ENCODE measurements at regions not wholly inside any gene's neighbourhood (a gene's known extent, or its start where the extent isn't known, plus 50 kb on each side); places are given as distances from the start of the nearest gene placed in this dataset.
A peak's percentile ranks its signal among the peaks of the same experiment; 100 is the strongest.
"Not testable (repeated sequence)": the region's sequence is repeated elsewhere in the genome, so short reads cannot be mapped to it uniquely, and the experiment has no call there.

- peak; percentile 70 for DNase-seq (ENCODE audit: low spot score)
Observed at GRCh38 chr19:27971071-27971470, 1241.9 kb downstream of the UQCRFS1 start.

DNA sequence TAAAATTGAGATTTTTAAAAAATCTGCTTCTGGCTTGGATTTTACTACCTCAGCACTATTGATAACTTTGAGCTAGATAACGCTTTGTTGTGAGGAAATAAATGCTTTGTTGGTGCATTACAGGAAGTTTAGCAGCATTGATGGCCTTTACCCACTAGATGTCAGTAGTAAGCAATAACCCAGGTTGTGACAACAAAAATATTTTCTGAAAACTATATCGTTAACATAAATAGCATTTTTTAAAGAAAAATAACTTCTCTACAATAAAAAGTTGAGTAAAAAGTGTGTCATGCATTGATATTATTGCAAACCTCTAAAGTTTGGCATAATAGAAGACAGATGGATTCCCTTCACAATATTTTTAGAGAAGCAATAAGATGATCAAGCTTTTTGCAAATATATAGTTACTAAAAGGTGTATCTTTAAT, 1246.5 kb downstream of the UQCRFS1 start:
- DNase-seq (ENCODE audit: low spot score), result peak; percentile 42

DNA sequence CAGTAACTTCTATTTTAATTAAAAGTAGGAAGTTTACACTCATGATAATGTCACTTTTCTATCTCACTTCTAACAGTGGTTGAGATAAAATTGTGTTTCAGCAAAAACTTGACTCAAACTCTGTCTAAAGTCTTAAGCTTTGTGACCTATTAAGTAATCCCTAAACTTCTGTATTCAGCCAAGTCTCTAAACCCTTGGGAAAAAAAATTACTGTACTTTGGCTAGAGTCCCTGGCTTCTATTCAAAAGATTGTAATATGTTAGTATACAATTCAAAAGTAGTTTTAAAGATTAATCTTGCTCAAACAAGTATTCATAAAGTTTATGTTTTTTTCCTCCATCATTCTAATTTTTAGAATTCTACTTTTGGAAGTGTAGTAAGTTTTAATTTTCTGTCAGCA, 1248.8 kb downstream of the UQCRFS1 start:
- no peak for DNase-seq (ENCODE audit: low spot score)

DNA sequence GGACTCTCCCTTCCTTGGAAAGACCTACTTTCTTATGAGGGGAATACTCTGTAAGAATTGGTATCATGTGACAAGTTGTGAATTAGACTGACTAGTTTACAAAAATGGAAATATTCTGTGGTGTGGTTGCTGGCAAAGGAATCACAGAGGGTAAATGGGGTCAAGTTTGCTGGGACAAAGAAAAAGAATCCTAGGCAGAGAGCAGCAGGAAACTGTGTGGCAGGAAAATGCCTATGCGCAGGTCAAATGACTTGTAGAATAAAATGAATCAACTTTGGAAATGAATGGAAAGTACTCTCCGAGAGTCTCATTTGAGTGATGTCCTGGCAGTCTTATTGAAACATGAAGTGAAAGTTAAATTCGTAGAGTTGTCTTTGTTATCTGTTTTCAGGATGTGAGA, 1250.7 kb downstream of the UQCRFS1 start:
- no peak for DNase-seq (ENCODE audit: low spot score)

DNA sequence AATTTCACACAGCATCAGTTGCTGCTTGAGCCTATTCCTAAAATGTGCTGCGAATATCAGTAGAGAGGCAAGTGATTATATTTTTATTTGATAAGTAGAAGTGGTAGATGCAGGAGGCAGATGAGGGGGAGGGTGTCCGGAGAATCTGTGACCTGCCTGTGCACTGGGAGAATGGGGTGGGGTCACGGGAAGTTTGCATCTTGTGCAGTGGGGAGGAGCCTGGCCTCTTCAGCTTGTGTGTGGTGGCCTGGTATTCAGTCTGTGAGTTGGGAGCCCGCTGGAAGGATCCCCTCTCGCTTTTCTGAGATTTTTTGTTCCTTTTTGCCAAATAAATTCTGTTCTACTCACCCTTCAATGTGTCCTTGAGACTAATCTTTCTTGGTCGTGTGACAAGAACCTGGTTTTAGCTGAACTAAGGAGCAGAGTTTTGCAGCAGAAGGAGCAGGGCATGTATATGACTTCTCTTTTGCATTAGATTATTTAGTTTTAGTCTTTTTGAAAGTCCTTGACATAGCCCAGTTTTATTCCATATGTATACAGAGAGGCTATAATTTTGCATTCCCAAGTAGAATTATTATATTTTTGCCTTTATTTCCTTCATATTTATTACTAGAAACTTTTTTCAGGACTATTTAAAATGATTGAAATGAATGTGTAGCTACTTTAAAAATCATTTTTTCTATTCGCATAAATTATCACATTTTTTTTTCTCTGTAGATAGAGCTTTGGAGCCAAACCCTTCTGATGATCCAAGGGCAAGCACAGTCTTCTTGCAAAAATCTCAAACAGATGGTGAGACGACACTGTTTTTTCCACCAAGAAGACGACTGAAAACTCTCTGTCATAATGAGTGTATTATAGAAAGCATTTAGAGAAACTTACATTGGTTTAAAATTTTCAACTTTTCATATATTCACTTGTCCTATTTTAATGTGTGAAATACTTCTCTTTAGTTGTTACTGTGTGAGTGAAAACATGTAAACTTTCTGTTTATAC, 1257.2 kb downstream of the UQCRFS1 start:
- DNase-seq (ENCODE audit: low spot score), result no peak

DNA sequence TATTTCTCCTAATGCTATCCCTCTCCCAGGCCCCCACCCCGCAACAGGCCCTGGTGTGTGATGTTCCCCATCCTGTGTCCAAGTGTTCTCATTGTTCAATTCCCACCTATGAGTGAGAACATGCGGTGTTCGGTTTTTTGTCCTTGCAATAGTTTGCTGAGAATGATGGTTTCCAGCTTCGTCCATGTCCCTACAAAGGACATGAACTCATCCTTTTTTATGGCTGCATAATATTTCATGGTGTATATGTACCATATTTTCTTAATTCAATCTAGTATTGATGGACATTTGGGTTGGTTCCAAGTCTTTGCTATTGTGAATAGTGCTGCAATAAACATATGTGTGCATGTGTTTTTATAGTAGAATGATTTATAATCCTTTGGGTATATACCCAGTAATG, 1270.3 kb downstream of the UQCRFS1 start:
- DNase-seq (ENCODE audit: low spot score), result not testable (repeated sequence)

DNA sequence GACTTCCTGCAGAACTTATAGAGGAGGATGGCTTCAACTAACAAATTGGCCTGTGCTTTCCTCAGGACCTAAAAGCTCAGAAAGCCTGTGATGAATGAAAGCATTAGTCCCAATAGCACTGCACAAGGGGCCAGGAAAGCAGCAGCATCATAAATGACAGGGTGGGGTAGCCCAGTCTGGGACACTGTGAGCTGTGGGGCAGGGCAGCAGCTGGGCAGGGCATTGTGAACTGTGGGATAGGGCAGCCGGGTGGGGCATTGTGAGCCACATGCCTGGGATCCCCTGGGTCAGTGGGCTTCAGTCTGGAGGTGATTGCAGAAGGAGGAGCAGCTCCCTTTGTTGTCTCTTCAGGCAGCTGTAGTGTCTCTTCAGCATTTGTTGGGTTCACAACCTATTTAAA, 1276.8 kb downstream of the UQCRFS1 start:
- DNase-seq (ENCODE audit: low spot score), result no peak

DNA sequence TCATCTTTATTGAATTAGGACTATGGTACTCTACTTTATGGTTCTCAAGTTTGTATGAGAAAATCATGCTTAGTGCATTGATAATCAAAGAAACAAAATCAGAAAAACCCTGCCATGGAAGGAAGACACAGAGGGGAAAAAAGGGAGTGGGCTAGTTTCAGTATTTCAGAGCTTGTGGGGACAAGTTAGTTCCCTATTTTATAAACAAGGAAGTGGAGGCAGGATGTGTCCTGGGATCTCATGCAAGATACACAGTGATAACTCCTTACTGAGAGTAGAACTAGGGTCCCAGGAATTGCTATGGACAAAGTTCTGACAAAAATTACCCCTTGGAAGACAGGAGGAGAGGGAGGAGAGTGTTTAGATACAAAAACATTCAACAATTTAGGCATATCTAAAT, 1277.3 kb downstream of the UQCRFS1 start:
- DNase-seq (ENCODE audit: low spot score), result no peak

- no peak for DNase-seq (ENCODE audit: low spot score)
Observed at GRCh38 chr19:27929399-27929798, 1283.6 kb downstream of the UQCRFS1 start.

- DNase-seq (ENCODE audit: low spot score), result no peak
Observed at GRCh38 chr19:27925202-27925601, 1287.7 kb downstream of the UQCRFS1 start.

- no peak for DNase-seq (ENCODE audit: low spot score)
Observed at GRCh38 chr19:27922970-27923369, 1290.0 kb downstream of the UQCRFS1 start.

GRCh38 chr19:27920774-27921173, 1292.2 kb downstream of the UQCRFS1 start:
- no peak for DNase-seq (ENCODE audit: low spot score)

DNA sequence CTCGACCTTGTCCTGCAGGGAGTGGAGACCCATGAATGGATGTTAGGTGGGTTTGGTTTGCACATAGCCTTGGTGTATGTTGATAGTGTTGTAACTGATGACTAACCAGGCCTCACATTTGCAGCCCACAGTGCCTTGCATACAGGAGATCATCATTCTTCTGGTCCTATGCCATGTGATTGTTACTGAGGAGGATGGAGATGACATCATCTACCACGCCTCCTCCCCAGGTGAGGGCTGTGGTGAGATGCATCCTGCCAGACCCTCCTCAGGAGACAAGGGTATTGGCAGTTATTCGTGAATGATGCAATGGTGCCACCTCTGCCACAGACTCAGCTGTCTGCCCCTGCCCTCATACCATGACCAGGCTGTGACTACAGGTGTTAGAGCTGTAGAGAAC, 1294.1 kb downstream of the UQCRFS1 start:
- DNase-seq (ENCODE audit: low spot score), result no peak

DNA sequence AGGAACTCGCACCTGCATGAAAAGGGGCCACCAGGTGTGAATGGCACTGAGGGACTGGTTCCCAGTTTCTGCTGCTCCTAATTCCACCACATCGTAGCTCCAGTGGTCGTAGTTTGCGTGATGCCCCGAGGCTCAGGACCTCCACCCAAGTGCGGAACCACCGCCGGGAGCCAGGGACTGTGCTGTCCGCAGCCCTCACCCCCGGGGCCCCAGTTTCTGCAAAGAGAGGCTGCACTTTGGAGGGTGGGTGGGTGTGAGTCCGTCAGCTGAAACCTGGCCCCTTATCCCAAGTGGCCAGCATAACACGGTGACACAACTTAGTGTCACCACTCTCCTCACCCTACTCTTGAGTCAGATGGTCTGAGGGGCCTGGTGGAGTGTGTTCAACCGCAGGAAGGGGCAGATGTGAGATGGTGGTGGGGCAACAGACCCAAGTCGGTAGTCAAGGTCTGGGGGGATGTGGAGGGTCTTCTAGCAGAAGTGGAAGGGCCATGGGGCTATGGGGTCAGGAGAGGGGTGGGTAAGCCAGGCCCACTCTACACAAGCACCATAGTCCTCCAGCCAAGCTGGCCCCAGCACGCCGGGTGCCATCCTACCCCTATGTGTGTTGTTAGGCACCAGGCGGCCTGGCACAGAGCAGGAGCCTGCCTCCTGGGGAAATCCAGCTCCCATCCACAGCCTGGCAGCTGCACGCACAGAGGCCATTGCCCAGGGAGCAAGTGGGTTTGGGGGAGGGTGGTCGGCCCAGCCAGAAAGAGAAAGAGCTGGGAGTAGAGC, 1301.6 kb downstream of the UQCRFS1 start:
- no peak for DNase-seq (ENCODE audit: low spot score)

- no peak for DNase-seq (ENCODE audit: low spot score)
Observed at GRCh38 chr19:27909861-27910260, 1303.1 kb downstream of the UQCRFS1 start.

DNA sequence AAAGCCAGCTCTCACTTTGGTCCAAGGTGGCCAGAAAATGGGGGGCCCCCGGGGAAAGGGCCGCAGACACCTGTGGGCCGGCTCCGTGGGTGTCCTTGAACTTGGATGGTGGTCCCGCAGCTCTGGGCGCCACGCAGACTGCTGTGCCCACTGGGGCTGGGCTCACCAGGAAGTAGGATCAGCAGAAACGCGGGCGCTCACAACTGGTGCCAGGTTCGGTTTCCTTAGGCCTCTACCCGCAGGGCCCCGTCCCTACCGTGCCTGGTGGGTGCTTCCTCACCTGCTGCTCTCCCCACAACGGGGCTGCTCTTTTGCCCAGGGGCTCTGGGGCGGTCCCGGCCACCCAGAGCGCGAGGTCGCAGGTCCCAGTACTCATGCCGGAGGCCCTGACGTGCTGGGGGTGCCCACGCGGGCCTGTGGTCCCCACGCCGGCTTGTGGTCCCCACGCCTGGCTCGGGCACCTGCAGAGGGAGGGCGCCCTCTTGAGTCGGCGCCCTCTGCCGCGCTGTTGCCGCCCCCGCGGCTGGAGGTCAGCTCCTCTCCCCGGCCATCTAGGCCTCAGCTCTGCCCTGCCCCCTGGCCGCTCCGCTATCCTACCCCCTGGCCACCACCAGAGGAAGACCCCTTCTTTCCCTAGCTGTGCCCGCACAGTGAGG, 1303.6 kb downstream of the UQCRFS1 start:
- DNase-seq (ENCODE audit: low spot score), result no peak

DNA sequence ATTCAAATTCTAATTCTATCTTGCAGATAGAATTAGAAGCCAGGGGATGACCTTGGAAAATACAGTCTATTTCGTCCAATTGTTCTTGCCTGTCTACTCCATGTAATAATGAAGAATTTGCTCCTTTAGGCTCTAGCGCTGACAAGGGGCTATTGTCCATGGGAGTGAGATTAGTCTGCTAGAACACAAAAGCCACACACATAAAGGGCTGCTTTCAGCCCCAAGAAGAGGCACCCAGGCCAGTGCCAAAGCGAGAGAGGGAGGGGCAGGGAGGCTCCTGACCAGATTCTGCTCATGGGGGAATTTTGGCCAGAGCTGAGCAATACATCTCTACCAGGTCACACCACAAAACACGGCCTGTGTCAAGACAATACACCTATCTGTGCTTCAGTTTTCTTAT, 1306.9 kb downstream of the UQCRFS1 start:
- DNase-seq (ENCODE audit: low spot score), result no peak

GRCh38 chr19:27905074-27905473, 1307.9 kb downstream of the UQCRFS1 start:
- DNase-seq (ENCODE audit: low spot score), result no peak

GRCh38 chr19:27901078-27901477, 1311.9 kb downstream of the UQCRFS1 start:
- no peak for DNase-seq (ENCODE audit: low spot score)

- no peak for DNase-seq (ENCODE audit: low spot score)
Observed at GRCh38 chr19:27896091-27896490, 1316.9 kb downstream of the UQCRFS1 start.

- no peak for DNase-seq (ENCODE audit: low spot score)
Observed at GRCh38 chr19:27894906-27895754, 1317.8 kb downstream of the UQCRFS1 start.

DNA sequence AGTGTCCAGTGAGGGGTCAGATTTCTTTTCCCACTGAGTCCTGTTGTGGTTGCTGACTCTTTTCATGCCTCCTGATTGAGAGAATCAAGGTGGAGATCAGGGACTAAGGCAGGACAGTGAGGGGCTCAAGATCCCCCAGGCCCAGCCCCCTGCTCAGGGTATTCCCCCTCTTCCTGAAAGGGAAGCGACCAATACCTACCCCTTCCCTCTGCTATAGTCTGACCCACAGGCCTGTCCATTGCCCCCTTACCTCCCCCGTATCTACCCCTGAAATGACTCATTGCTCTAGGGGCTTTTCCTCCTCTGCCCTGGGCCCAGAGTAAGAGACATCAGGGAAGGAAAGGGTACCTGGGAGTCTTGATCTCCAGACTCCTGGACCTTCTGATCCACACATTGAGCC, 1320.5 kb downstream of the UQCRFS1 start:
- no peak for DNase-seq (ENCODE audit: low spot score)

Data from iPS-NIHi11 (cell line).